ENCODE measurements at regions not wholly inside any gene's neighbourhood (a gene's known extent, or its start where the extent isn't known, plus 50 kb on each side); places are given as distances from the start of the nearest gene placed in this dataset.

- no peak for DNase-seq
Measured at GRCh38 chr3:82078246-82078645, 316.8 kb upstream of the GBE1 start.

- DNase-seq, result no peak
Measured at GRCh38 chr3:82067420-82067819, 306.0 kb upstream of the GBE1 start.

- DNase-seq, result no peak
Measured at GRCh38 chr3:82058809-82059208, 297.4 kb upstream of the GBE1 start.

DNA sequence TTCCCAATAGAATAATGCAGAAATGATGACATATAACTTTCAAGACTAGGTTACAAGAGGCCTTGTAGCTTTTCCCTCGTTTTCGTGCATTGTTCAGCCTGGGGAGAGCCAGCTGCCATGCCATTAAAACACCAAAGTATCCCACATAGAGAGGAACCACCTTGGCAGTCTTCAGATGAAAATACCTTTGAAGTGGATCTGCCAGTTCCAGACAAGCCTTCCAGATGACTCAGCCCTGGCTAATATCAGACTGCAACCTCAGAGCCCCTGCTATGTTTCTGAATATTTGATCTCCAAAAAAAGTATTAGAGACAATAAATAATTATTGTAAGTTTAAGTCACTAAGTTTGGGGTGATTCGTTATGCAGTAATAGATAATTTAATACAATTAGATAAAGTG lies 294.3 kb upstream of the GBE1 start:
- peak; percentile 8 for DNase-seq

DNA sequence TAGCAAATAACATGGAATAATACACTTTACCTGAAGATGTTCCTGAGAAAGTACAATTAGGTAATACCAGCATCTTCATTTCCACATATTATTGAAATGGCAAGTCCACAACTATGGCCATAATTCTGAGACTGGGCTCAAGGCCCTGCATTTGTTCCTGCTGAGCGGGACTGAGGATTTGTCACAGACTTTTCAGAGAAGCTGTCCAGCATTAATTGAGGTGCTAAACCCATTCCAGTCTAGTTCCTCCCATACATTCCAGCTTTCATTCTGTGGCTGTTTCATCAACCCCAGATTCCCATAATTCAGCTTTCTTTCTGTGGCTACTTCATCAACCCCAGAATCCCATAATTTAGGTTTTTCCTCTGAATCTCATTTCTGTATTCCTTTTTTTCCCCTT lies 293.4 kb upstream of the GBE1 start:
- DNase-seq, result peak; percentile 4

DNA sequence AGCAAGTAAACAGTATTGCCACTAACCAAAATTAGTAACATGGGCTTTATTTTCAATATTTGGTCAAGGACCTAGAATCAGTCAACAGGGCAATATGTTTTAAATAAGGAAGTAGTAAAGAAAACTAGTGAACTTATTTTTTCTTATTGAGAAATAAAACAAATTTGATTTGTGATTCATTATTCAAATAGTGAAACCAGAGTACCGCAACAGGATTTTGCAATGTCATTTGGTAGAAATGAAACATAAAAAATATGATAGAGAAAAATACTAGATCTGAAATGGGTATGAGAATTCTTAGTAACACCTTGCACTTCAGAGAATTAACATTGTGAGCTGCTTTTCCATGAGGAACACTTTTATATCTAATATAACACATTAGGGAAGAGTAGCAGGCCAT lies 291.8 kb upstream of the GBE1 start:
- DNase-seq, result no peak

GRCh38 chr3:82050382-82050781 lies 288.9 kb upstream of the GBE1 start:
- no peak for DNase-seq

DNA sequence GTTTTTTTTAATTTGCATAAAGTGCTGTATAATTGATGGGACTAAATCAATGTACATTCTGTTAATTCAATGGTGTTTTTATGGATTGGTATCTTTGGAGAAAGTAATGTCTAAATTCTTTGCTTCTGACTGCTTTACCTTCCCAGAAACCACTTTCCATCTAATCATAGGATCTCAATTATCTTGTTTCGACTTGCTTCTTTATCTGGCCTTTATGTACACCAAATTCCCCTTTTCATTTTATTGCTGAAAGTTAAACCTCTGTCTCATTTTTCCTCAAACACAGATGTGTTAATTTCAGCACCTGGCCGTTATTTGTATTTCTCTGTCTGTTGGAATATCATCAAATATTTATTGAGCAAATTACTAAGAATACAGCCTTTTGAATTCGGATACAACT lies 287.3 kb upstream of the GBE1 start:
- DNase-seq, result no peak

GRCh38 chr3:82044930-82045705 lies 283.7 kb upstream of the GBE1 start:
- peak; percentile 61 for DNase-seq

DNA sequence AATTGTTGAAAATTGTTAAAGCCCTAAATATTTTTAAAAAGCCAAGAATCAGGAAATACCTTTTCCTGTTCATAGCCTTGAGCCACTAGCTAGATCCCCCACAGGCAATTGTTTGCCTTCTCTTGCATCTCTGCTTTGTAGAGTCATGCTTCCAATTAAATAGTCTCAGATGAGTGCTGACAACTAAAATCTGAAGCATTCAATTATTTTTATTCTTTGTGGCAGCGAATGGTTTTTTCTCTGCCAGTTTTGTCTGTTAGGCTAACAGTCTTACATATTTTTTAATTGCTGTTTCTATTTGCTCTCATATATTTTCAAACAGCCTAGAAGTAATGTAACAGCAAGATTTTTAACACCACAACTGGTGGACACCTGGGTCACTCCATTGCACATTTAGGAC lies 277.1 kb upstream of the GBE1 start:
- DNase-seq, result peak; percentile 65

GRCh38 chr3:82033186-82033585 lies 271.7 kb upstream of the GBE1 start:
- no peak for DNase-seq

DNA sequence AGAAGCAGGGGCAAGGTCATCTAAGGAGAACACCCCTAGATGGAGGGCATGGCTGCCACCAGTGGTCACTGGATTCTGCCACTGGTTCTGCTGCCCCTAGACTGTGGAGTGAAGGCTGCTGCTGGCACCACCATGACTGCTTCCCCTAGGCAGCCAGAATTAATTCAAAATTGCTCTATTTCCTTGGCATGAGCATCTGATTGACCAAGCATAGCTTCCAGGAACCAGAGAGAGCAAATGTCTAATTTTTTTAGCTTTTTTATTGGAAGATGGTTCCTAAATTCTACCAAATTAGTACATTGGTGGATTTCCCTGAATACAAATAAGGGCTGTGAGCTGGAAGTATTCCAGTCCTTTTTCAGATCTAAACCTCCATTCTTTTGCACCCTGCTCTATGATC lies 270.2 kb upstream of the GBE1 start:
- no peak for DNase-seq

DNA sequence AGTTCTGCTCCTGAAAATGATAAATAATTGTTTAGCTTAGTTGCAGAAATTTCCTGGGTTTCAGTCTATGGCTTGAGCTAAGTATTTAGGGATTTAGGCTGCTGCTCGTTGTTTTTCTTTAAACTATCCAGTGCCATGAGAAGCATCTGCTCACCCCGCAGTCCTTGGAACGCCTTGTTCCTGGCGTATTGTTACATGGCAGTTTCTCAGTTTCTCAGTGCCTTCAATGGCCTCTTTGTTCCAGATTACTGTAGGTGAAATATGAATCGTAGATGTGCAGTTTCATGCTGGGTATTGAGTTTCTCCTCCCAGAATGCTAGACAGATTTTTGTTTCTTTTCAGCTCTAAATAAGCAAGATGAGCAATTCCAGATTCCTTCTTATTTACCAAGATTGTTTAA lies 269.5 kb upstream of the GBE1 start:
- no peak for DNase-seq

DNA sequence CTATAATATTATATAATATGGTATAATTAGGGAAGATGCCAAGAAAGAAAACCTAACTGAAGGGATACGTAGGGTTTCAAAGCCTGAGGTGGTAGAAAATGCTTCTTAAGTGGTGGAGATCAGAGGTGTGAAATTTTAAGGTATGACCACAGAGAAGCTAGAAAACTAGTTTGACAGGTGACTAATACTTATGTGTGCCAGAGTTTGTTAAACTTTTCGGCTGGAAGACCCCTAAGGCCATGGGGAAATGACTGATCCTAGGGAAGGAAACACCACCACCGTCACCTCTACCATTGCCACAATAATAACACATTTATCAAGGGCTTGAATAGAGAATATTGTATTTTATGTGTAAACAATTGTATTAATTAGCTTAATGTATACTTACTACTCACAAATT lies 261.4 kb upstream of the GBE1 start:
- DNase-seq, result no peak

GRCh38 chr3:82020282-82020681 lies 258.8 kb upstream of the GBE1 start:
- DNase-seq, result no peak

GRCh38 chr3:82015241-82015640 lies 253.8 kb upstream of the GBE1 start:
- no peak for DNase-seq

GRCh38 chr3:82012775-82013174 lies 251.3 kb upstream of the GBE1 start:
- no peak for DNase-seq

DNA sequence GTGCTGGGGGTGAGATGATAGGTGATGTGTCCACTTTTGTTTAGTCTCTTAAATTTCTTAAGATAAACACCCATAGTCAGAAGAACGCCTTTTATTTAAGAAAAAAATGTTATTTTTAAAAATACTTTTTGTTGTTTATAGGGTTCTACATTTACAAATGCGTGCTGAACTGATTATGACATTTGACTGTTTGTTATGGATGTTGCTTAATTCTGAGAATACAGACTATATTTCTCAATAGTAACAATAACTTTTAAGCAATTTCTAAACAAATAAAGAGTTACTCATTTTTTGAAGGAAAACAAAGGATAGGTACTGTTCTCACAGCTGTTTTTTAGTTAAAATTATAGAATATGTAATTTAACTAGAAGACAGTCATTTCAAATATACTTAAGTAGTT lies 249.9 kb upstream of the GBE1 start:
- no peak for DNase-seq

DNA sequence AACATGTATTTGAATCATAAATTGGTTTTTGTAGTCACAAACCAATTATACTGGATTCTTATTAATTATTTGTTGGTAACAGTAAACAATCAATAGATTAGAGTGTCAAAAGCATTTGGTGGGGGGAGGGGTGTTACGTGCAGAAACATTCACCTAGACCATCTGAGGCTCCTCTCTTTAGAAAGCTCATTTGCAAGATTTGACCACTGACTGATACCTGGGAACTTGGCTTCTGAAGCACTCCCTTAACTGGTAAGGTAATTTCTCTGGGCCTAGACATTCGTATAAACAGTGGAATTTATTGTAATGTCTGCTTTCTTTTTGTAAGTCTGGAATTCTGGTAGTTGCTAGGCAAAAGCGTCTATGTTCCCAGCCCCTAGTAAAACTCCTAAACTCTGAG lies 243.8 kb upstream of the GBE1 start:
- no peak for DNase-seq

- no peak for DNase-seq
Measured at GRCh38 chr3:82004266-82004665, 242.8 kb upstream of the GBE1 start.

DNA sequence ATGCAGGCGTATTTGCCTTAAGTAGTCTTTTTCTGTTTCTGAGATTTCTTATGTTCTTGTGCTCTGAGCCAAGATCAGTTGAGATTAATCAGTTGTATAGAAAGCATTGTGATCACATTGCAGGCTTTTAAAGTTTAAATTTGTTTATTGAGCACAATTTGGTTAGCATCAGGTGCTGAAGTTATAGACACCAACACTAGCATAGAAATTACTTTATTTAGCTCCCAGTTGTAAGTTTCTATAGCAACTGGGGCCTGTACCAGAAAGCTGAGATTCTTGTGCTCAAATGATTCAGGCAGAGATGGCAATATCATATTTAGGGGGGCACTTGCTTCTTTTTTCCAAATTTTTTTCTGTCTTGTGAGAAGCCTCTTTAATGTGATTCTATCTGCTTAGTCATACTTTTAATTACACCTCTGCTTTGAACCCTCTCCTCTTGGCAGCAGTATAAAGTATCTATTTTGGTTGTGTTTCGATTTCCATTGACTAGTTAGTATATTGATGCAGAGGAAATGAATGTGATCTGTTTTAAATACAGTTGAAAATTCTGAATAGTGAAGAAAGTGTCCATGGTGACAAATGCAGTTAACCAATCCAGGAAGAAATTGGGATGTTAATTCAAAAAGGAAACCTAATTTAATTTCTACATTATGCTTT lies 241.7 kb upstream of the GBE1 start:
- no peak for DNase-seq

DNA sequence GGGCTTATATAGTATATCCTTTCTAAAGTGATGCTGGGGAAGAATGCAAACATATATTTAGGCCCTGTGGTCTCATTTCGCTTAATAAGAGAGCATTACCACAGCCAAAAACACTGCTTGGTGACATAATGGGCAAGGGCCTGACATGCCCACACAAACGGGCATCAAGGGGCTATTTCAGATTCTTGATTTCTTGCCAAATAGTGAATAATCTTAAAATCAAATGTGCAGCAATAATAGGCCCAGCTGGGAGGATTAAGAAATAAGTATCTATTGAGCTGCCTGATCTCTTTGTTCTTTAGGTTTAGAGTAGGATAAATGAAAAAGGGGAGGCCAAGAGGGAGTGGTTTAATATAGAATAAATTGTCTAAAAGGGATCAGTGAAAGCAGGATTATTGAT lies 241.0 kb upstream of the GBE1 start:
- no peak for DNase-seq

DNA sequence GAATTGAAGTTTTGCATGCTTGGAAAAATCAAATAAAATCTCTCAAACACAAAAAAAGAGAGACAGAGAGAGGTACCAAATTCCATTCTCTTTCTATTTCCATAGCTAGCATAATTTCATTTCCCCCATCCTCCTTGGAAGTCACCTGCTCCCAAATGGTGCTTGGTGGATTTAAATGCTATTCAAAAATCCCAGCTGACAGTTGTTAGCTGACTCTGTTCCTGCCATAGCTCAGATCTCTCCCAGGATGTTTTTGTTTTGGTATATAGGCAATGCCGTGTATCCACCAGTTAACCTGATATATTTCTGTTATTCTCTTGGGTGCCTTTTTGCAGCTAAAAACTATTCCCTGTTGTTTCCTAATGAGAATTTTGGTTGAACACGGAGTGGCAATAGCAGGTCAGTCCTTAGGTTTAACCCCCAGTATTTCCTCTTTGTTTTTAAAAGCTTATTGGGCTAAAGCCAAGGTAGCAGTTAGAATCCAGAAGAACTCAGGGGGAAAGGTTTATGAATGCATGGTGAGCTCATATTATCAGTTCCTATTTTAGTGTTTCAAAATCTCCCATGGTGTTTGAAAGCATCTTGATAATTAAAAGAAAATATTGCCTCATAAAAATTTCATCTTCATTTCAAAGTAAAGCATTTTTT lies 240.0 kb upstream of the GBE1 start:
- no peak for DNase-seq

DNA sequence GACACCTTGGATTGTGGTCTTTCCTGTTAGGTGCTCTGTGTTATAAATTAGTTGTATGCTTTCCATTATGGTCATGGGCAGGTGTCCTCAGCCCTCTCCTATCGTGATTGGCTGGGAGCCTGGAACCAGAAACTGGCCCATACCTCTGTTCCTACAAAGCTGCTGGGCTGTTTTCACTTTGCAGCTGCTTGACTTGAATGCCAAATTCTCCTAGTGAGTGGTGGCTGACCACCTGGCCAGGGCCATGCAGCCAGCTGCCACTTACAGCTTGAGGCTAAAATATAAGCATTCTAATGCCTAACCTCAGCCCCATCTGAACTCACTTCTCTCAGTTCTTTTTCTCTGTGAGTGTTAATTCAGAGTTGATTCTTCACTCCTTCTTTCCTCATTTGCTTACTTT lies 239.3 kb upstream of the GBE1 start:
- DNase-seq, result no peak
